GM12878 (cell line): ENCODE measurements at regions not wholly inside any gene's neighbourhood (a gene's known extent, or its start where the extent isn't known, plus 50 kb on each side); places are given as distances from the start of the nearest gene placed in this dataset.
"Not testable (repeated sequence)": the region's sequence is repeated elsewhere in the genome, so short reads cannot be mapped to it uniquely, and the experiment has no call there.

Source experiments
- ATAC-seq: fragments of 200-7000 bp; cut with Tn5 transposase; 3 replicates; pipeline ENCODE4 v1.9.1; 2020; ENCODE audit warnings: mild to moderate bottlenecking, moderate library complexity
- BruUV-seq: library from RNA; stranded (reverse); fragments of 400-500 nt; replicated peaks from 2 replicates; lab custom pipeline; 2021; lab: Mats Ljungman, UMichigan
- CTCF ChIA-PET: fragments of 300-600 bp; sonication (Branson Sonifier 250); formaldehyde crosslinking; extraction: SDS; loops from one replicate; lab custom pipeline; 2021; ENCODE audit warnings: inconsistent platforms; lab: Yijun Ruan, JAX
- POLR2A ChIA-PET: fragments of 350-600 bp; formaldehyde crosslinking; extraction: SDS; loops from one replicate; lab custom pipeline; 2021; ENCODE audit warnings: inconsistent platforms; lab: Charles Lee
- RAD21 ChIA-PET: fragments of 300-600 bp; sonication (Branson Sonifier 250); formaldehyde crosslinking; loops from one replicate; lab custom pipeline; 2023; ENCODE audit warnings: antibody characterized with exemption; ENCODE audit not compliant: unreplicated experiment; lab: Charles Lee
- SMC1A ChIA-PET: fragments of 300-600 bp; sonication (Branson Sonifier 250); formaldehyde crosslinking; loops from one replicate; lab custom pipeline; 2023; ENCODE audit not compliant: unreplicated experiment, uncharacterized antibody; lab: Charles Lee
- DNase-seq: peaks from one replicate; pipeline ENCODE4 v3.0.0-alpha.2; 2011; ENCODE audit warnings: low read depth, low spot score
- FAIRE-seq: peaks from 3 replicates; lab custom pipeline; 2011; peaks lifted over from hg19 to GRCh38; lab: Jason Lieb, UNC
- H2AFZ ChIP-seq: 2 replicates; pipeline ENCODE4 v1.6.0; 2011; ENCODE audit warnings: low read depth, low read length, control low read depth; ENCODE audit not compliant: control insufficient read depth
- H3K27ac ChIP-seq: 2 replicates; pipeline ENCODE4 v1.5.1; 2011; ENCODE audit warnings: control low read depth; ENCODE audit not compliant: control insufficient read depth, insufficient read depth
- H3K27me3 ChIP-seq, 2 experiments: replicated peaks in 1 of 2; 2 replicates each; pipeline versions ENCODE4 v1.6.0 to v1.6.1; 2011; ENCODE audit warnings: low read length in 1 of 2; ENCODE audit not compliant: control insufficient read depth in 2 of 2, insufficient read depth in 2 of 2
- H3K36me3 ChIP-seq, 2 experiments: 2 replicates each; pipeline ENCODE4 v1.5.1; 2011; ENCODE audit warnings: low read length in 1 of 2; ENCODE audit not compliant: control insufficient read depth in 2 of 2, insufficient read depth in 2 of 2
- H3K4me1 ChIP-seq: 2 replicates; pipeline ENCODE4 v1.6.1; 2011; ENCODE audit warnings: mild to moderate bottlenecking, low read length, moderate library complexity, mixed read lengths; ENCODE audit not compliant: control insufficient read depth, insufficient read depth
- H3K4me2 ChIP-seq: 2 replicates; pipeline ENCODE4 v1.6.0; 2011; ENCODE audit warnings: control low read depth; ENCODE audit not compliant: control insufficient read depth, insufficient read depth
- H3K4me3 ChIP-seq: fragments of 200-600 bp; sonication (generic); 2 replicates; pipeline ENCODE4 v1.5.1; 2016
- H3K79me2 ChIP-seq: 2 replicates; pipeline ENCODE4 v1.6.0; 2011; ENCODE audit warnings: low read length; ENCODE audit not compliant: control insufficient read depth, insufficient read depth
- H3K9ac ChIP-seq: 2 replicates; pipeline ENCODE4 v1.8.0; 2011; ENCODE audit warnings: low read length, control low read depth, mixed read lengths; ENCODE audit not compliant: control insufficient read depth, insufficient read depth
- H3K9me3 ChIP-seq: replicated peaks from 3 replicates; pipeline ENCODE4 v1.5.1; 2011; ENCODE audit warnings: mild to moderate bottlenecking, low read length; ENCODE audit not compliant: control insufficient read depth, insufficient read depth
- H4K20me1 ChIP-seq: 2 replicates; pipeline ENCODE4 v1.6.0; 2011; ENCODE audit not compliant: control insufficient read depth, insufficient read depth
- ZSCAN29 ChIP-seq: fragments of 450-650 bp; IDR thresholded peaks from 2 replicates; pipeline ENCODE4 v1.6.1; 2017; ENCODE audit warnings: mild to moderate bottlenecking, moderate library complexity
- WGBS: methylation state at CpG from one replicate; pipeline ENCODE4 v1.1.6; 2016; ENCODE audit warnings: low lambda C conversion rate; ENCODE audit not compliant: insufficient replicate concordance, insufficient coverage; ENCODE audit errors: missing lambda C conversion rate; 5-methylcytosine and 5-hydroxymethylcytosine counted together
- in situ Hi-C: fragments of 300-500 bp; cut with MboI; formaldehyde crosslinking; loops from 9 replicates; pipeline ENCODE4 v1.14.3; 2018; ENCODE audit warnings: mixed read lengths
- intact Hi-C: fragments of 100-400 bp; cut with micrococcal nuclease; formaldehyde crosslinking; loops from one replicate; pipeline ENCODE4 v1.14.2; 2022; ENCODE audit not compliant: unreplicated experiment
- TF ChIP-seq, protein P1 (sequence below), 3 experiments: IDR thresholded peaks in 2 of 3; conservative IDR thresholded peaks in 1 of 3; 2 replicates each; pipeline ENCODE4 v1.5.1; 2011; ENCODE audit warnings: low read depth in 3 of 3, low read length in 3 of 3, mild to moderate bottlenecking in 3 of 3, control low read depth in 2 of 3, moderate library complexity in 2 of 3, inconsistent platforms in 1 of 3, mixed read lengths in 1 of 3; ENCODE audit not compliant: control insufficient read depth in 2 of 3, insufficient read depth in 1 of 3; ENCODE audit errors: extremely low read depth in 1 of 3

DNA sequence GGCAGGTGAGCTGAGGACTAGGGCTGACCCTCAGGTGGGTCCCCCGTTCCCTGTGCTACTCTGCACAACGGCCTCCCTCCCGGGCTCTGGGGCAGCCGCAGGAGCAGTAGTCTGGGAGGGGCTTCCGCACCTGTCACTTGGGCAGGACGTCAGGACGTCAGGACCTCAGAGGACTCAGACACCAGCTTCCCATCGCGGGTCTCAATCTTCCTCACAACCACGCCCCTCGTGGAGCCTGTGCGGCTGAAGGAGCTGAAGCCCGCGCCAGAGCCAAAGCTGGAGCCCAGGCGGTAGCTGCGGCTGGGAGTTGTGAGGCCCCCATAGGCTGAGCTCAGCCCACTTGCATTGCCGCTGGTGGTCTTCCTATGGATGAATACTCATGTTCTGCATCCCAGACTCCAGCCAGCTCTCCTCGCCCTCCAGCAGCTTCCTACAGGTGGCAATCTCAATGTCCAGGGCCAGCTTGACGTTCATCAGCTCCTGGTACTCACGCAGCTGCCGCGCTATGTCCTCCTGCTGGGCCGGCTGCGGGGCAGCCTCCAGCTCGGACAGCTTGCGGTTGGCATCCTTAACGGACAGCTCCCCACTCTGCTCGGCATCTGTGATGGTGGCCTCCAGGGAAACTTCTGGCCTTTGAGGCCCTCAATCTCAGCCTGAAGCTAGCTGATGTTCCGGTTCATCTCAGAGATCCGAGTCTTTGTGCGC is 381.4 kb upstream of the RGMB start (continued):
- TF ChIP-seq, protein P1, sequence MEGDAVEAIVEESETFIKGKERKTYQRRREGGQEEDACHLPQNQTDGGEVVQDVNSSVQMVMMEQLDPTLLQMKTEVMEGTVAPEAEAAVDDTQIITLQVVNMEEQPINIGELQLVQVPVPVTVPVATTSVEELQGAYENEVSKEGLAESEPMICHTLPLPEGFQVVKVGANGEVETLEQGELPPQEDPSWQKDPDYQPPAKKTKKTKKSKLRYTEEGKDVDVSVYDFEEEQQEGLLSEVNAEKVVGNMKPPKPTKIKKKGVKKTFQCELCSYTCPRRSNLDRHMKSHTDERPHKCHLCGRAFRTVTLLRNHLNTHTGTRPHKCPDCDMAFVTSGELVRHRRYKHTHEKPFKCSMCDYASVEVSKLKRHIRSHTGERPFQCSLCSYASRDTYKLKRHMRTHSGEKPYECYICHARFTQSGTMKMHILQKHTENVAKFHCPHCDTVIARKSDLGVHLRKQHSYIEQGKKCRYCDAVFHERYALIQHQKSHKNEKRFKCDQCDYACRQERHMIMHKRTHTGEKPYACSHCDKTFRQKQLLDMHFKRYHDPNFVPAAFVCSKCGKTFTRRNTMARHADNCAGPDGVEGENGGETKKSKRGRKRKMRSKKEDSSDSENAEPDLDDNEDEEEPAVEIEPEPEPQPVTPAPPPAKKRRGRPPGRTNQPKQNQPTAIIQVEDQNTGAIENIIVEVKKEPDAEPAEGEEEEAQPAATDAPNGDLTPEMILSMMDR (IDR thresholded peaks at IDR 0.05 in 2 of 3, conservative IDR thresholded peaks at IDR 0.05 in 1 of 3; ENCODE audit: control insufficient read depth in 2 of 3, extremely low read depth in 1 of 3, insufficient read depth in 1 of 3, low read depth in 3 of 3, low read length in 3 of 3) = no peak
- TF ChIP-seq ZSCAN29 = no peak

DNA sequence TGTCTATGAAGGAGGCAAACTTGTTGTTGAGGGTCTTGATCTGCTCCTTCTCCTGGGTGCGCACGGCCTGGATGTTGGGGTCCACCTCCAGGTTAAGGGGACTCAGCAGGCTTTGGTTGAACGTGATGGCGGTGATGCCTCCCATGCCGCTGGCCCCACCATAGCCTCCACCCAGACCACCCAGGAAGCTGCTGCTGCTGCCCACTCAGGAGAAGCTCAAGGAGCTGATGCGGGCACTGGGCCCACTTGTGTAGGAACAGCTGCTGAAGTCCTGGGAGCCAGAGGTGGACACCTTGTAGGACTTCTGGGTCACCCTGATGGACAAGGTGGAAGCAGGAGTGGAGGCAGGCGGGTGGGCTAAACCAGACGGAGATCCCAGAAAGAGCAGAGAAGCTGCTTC is 380.3 kb upstream of the RGMB start:
- H3K27me3 ChIP-seq, BruUV-seq, intact Hi-C loops, in situ Hi-C loops, H3K9ac ChIP-seq, H3K9me3 ChIP-seq, ATAC-seq, H3K36me3 ChIP-seq, DNase-seq, H3K4me3 ChIP-seq, H2AFZ ChIP-seq, H3K79me2 ChIP-seq, RAD21 ChIA-PET, H4K20me1 ChIP-seq, SMC1A ChIA-PET, FAIRE-seq, POLR2A ChIA-PET, H3K27ac ChIP-seq, H3K4me2 ChIP-seq, H3K4me1 ChIP-seq: not testable (repeated sequence)
- WGBS = 52% methylated on average over 8 of the region's 8 CpGs
- CTCF ChIA-PET = interaction anchor here (0.9 kb wide), 1 partner anchor 14 kb away, joined by 3 read pairs; no protein-coding TSS in a partner anchor
